GM21723 (cell line): ENCODE measurements at regions not wholly inside any gene's neighbourhood (a gene's known extent, or its start where the extent isn't known, plus 50 kb on each side); places are given as distances from the start of the nearest gene placed in this dataset.
"Not testable (repeated sequence)": the region's sequence is repeated elsewhere in the genome, so short reads cannot be mapped to it uniquely, and the experiment has no call there.

ENCODE experiments used
- ATAC-seq: cut with Tn5 transposase; IDR thresholded peaks from one replicate; pipeline ENCODE4 v1.9.1; 2021; ENCODE audit warnings: mild to moderate bottlenecking, moderate library complexity; ENCODE audit not compliant: unreplicated experiment

- ATAC-seq: no peak
Observed at GRCh38 chr20:47867831-47868230, 82.5 kb upstream of the SULF2 start.

- no peak for ATAC-seq
Observed at GRCh38 chr20:47866480-47866879, 81.2 kb upstream of the SULF2 start.

GRCh38 chr20:47865912-47866311 is 80.6 kb upstream of the SULF2 start:
- no peak for ATAC-seq

GRCh38 chr20:47865451-47865850 is 80.2 kb upstream of the SULF2 start:
- ATAC-seq: no peak

GRCh38 chr20:47863981-47864380 is 78.7 kb upstream of the SULF2 start:
- ATAC-seq: no peak

- ATAC-seq: no peak
Observed at GRCh38 chr20:47863315-47863965, 78.2 kb upstream of the SULF2 start.

- no peak for ATAC-seq
Observed at GRCh38 chr20:47862574-47863240, 77.4 kb upstream of the SULF2 start.

- no peak for ATAC-seq
Observed at GRCh38 chr20:47861116-47861515, 75.8 kb upstream of the SULF2 start.

GRCh38 chr20:47860049-47860830 is 75.0 kb upstream of the SULF2 start:
- ATAC-seq: no peak

GRCh38 chr20:47859278-47859677 is 74.0 kb upstream of the SULF2 start:
- no peak for ATAC-seq

- no peak for ATAC-seq
Observed at GRCh38 chr20:47857569-47858464, 72.5 kb upstream of the SULF2 start.

GRCh38 chr20:47857187-47857568 is 71.9 kb upstream of the SULF2 start:
- no peak for ATAC-seq

- no peak for ATAC-seq
Observed at GRCh38 chr20:47855799-47856198, 70.5 kb upstream of the SULF2 start.

- no peak for ATAC-seq
Observed at GRCh38 chr20:47854687-47855212, 69.5 kb upstream of the SULF2 start.

GRCh38 chr20:47851774-47852173 is 66.5 kb upstream of the SULF2 start:
- ATAC-seq: no peak

GRCh38 chr20:47850146-47850545 is 64.9 kb upstream of the SULF2 start:
- no peak for ATAC-seq

- ATAC-seq: no peak
Observed at GRCh38 chr20:47849596-47849995, 64.3 kb upstream of the SULF2 start.

GRCh38 chr20:47849006-47849405 is 63.7 kb upstream of the SULF2 start:
- no peak for ATAC-seq

- not testable (repeated sequence) for ATAC-seq
Observed at GRCh38 chr20:47848534-47848933, 63.3 kb upstream of the SULF2 start.

- no peak for ATAC-seq
Observed at GRCh38 chr20:47847884-47848485, 62.7 kb upstream of the SULF2 start.
